HepG2 (cell line): ENCODE measurements at regions not wholly inside any gene's neighbourhood (a gene's known extent, or its start where the extent isn't known, plus 50 kb on each side); places are given as distances from the start of the nearest gene placed in this dataset.

Experiments used
- ATAC-seq: fragments of 200-7000 bp; cut with Tn5 transposase; 3 replicates; pipeline ENCODE4 v1.9.1; 2020; ENCODE audit warnings: mild to moderate bottlenecking, moderate library complexity
- BruUV-seq: library from RNA; stranded (reverse); fragments of 400-500 nt; replicated peaks from 2 replicates; lab custom pipeline; 2021; lab: Mats Ljungman, UMichigan
- CTCF ChIA-PET: fragments of 300-600 bp; formaldehyde crosslinking; extraction: SDS; loops from one replicate; lab custom pipeline; 2021; ENCODE audit warnings: low total read pairs, inconsistent platforms, low intra/inter-chr PET ratio; lab: Yijun Ruan, JAX
- POLR2A ChIA-PET: fragments of 350-600 bp; sonication (Branson Sonifier 250); formaldehyde crosslinking; loops from one replicate; lab custom pipeline; 2020; ENCODE audit warnings: antibody characterized with exemption, inconsistent platforms; lab: Yijun Ruan, JAX
- DNase-seq: peaks from one replicate; pipeline ENCODE4 v3.0.0-alpha.2; 2015; ENCODE audit warnings: low spot score
- FAIRE-seq: peaks from 3 replicates; lab custom pipeline; 2011; peaks lifted over from hg19 to GRCh38; lab: Jason Lieb, UNC
- H2AFZ ChIP-seq: one replicate; pipeline ENCODE4 v1.6.1; 2011; ENCODE audit warnings: low read length, inconsistent platforms
- H3K27ac ChIP-seq: fragments of 300-600 bp; 3 replicates; pipeline ENCODE4 v1.8.0; 2011; ENCODE audit warnings: mixed run types, mild to moderate bottlenecking, mixed read lengths, low read length, inconsistent platforms; ENCODE audit not compliant: insufficient read depth; ENCODE audit errors: extremely low read length
- H3K27me3 ChIP-seq, 2 experiments: fragments of 200-600 bp in 1 of 2; 2 replicates in 1 of 2; 3 replicates in 1 of 2; pipeline versions ENCODE4 v1.6.0 to v1.8.0; 2011; ENCODE audit warnings: low read length in 2 of 2, mild to moderate bottlenecking in 2 of 2, moderate library complexity in 2 of 2, inconsistent platforms in 1 of 2; ENCODE audit not compliant: insufficient read depth in 2 of 2, control insufficient read depth in 1 of 2
- H3K36me3 ChIP-seq, 2 experiments: fragments of 200-600 bp in 1 of 2; replicated peaks in 1 of 2; 2 replicates in 1 of 2; 3 replicates in 1 of 2; pipeline versions ENCODE4 v1.5.1 to v1.8.0; 2011; ENCODE audit warnings: low read length in 2 of 2, inconsistent platforms in 1 of 2; ENCODE audit not compliant: insufficient read depth in 2 of 2, control insufficient read depth in 1 of 2
- H3K4me1 ChIP-seq: 2 replicates; pipeline ENCODE4 v1.5.1; 2012; ENCODE audit warnings: low read length, inconsistent platforms; ENCODE audit not compliant: insufficient read depth
- H3K4me2 ChIP-seq: 2 replicates; pipeline ENCODE4 v1.6.0; 2011; ENCODE audit warnings: low read depth, low read length, inconsistent platforms
- H3K4me3 ChIP-seq, 3 experiments: fragments of 200-600 bp in 1 of 3; sonication (generic), shearing (Covaris generic) in 1 of 3; replicated peaks in 1 of 3; 2 replicates each; pipeline ENCODE4 v1.5.1; 2011 to 2016; ENCODE audit warnings: low read length in 3 of 3, inconsistent platforms in 2 of 3, low read depth in 2 of 3, mild to moderate bottlenecking in 2 of 3, control low read depth in 1 of 3, mixed read lengths in 1 of 3; ENCODE audit not compliant: insufficient read depth in 1 of 3
- H3K79me2 ChIP-seq: one replicate; pipeline ENCODE4 v1.6.1; 2011; ENCODE audit warnings: low read length, inconsistent platforms; ENCODE audit not compliant: insufficient read depth
- H3K9ac ChIP-seq: 2 replicates; pipeline ENCODE4 v1.6.0; 2011; ENCODE audit warnings: mild to moderate bottlenecking, low read depth, low read length, inconsistent platforms; ENCODE audit not compliant: insufficient read depth
- H3K9me3 ChIP-seq: 2 replicates; pipeline ENCODE4 v1.5.1; 2012; ENCODE audit warnings: mild to moderate bottlenecking, low read length
- H4K20me1 ChIP-seq: 2 replicates; pipeline ENCODE4 v1.6.0; 2011; ENCODE audit warnings: inconsistent platforms, mild to moderate bottlenecking, low read length, moderate library complexity; ENCODE audit not compliant: insufficient read depth
- FOSL1 ChIP-seq: sonication (generic); formaldehyde crosslinking; IDR thresholded peaks from 2 replicates; pipeline ENCODE4 v1.9.0; 2021; ENCODE audit warnings: missing genetic modification reagents, borderline replicate concordance
- MZF1 ChIP-seq: sonication (generic); formaldehyde crosslinking; IDR thresholded peaks from 2 replicates; pipeline ENCODE4 v1.8.1; 2023; ENCODE audit warnings: mild to moderate bottlenecking, missing genetic modification reagents, borderline replicate concordance
- NFYC ChIP-seq: IDR thresholded peaks from 2 replicates; pipeline ENCODE4 v1.6.1; 2016; ENCODE audit warnings: missing genetic modification reagents, missing compliant biosample characterization
- PAWR ChIP-seq: sonication (generic); formaldehyde crosslinking; IDR thresholded peaks from 2 replicates; pipeline ENCODE4 v1.4.0; 2020; ENCODE audit warnings: missing genetic modification reagents, mild to moderate bottlenecking, borderline replicate concordance
- RERE ChIP-seq: IDR thresholded peaks from 2 replicates; pipeline ENCODE4 v1.6.1; 2016; ENCODE audit warnings: low read depth, missing genetic modification reagents, missing compliant biosample characterization
- ZBED4 ChIP-seq: sonication (generic); formaldehyde crosslinking; IDR thresholded peaks from 2 replicates; pipeline ENCODE4 v1.4.0; 2020; ENCODE audit warnings: missing genetic modification reagents, borderline replicate concordance
- ZBTB43 ChIP-seq: sonication (generic); formaldehyde crosslinking; conservative IDR thresholded peaks from 2 replicates; pipeline ENCODE4 v1.4.0; 2020; ENCODE audit warnings: missing genetic modification reagents
- ZFP82 ChIP-seq: sonication (generic); formaldehyde crosslinking; IDR thresholded peaks from 2 replicates; pipeline ENCODE4 v1.5.1; 2020; ENCODE audit warnings: mild to moderate bottlenecking, missing genetic modification reagents, borderline replicate concordance
- ZNF225 ChIP-seq: sonication (generic); formaldehyde crosslinking; IDR thresholded peaks from 2 replicates; pipeline ENCODE4 v1.4.0; 2020; ENCODE audit warnings: mild to moderate bottlenecking, missing genetic modification reagents
- ZNF282 ChIP-seq: fragments of 450-650 bp; IDR thresholded peaks from 2 replicates; pipeline ENCODE4 v1.6.1; 2018; ENCODE audit not compliant: partially characterized antibody
- ZNF597 ChIP-seq: sonication (generic); formaldehyde crosslinking; IDR thresholded peaks from 2 replicates; pipeline ENCODE4 v1.5.0; 2020; ENCODE audit warnings: missing genetic modification reagents
- ZNF784 ChIP-seq: sonication (generic); formaldehyde crosslinking; IDR thresholded peaks from 2 replicates; pipeline ENCODE4 v1.5.1; 2020; ENCODE audit warnings: missing genetic modification reagents, mild to moderate bottlenecking, borderline replicate concordance
- WGBS: methylation state at CpG from one replicate; pipeline ENCODE4 v1.1.6; 2017; ENCODE audit warnings: low lambda C conversion rate; 5-methylcytosine and 5-hydroxymethylcytosine counted together
- in situ Hi-C: cut with HindIII; loops from 2 replicates; pipeline ENCODE4 v1.10.0; 2017; ENCODE audit warnings: low pct_unique_long_range_greater_than_20kb; ENCODE audit not compliant: extremely low pct_ligation_motif_present
- intact Hi-C: fragments of 100-400 bp; cut with micrococcal nuclease; formaldehyde crosslinking; loops from one replicate; pipeline ENCODE4 v1.10.0; 2022; ENCODE audit not compliant: unreplicated experiment

- H3K9ac ChIP-seq: no peak overlapping the region
- no peaks in the 10 kb centered on the region for H3K79me2 ChIP-seq
- no peak overlapping the region for H3K4me2 ChIP-seq
- DNase-seq: no peak
- H3K4me1 ChIP-seq: peaks cover 29% of the 10 kb centered on the region
- no peak for ATAC-seq
- no peaks in the 10 kb centered on the region for H3K9me3 ChIP-seq
- H3K36me3 ChIP-seq: no peaks in the 10 kb centered on the region
- no peak overlapping the region for H3K4me3 ChIP-seq
- no TSS peak for BruUV-seq
- ChIA-PET CTCF (no interaction called here), POLR2A (interaction anchor here (1.7 kb wide), 1 partner anchor 64 kb away, joined by 5 read pairs; no protein-coding TSS in a partner anchor)
- H3K27me3 ChIP-seq: no peaks in the 10 kb centered on the region
- no peaks in the 10 kb centered on the region for H4K20me1 ChIP-seq
- FAIRE-seq: no peak
- intact Hi-C loops: no loop called here
- 96% methylated on average over 1 of the region's 1 CpG for WGBS
- no peak overlapping the region for H2AFZ ChIP-seq
- in situ Hi-C loops: no loop called here
- no peak overlapping the region for H3K27ac ChIP-seq
- no peak for TF ChIP-seq ZFP82
- no peak for TF ChIP-seq RERE (CRISPR knock-in tag)
- no peak for TF ChIP-seq PAWR (CRISPR knock-in tag)
- no peak for TF ChIP-seq ZNF784 (CRISPR knock-in tag)
- TF ChIP-seq FOSL1 (CRISPR knock-in tag): no peak
- TF ChIP-seq ZBTB43 (CRISPR knock-in tag): no peak
- TF ChIP-seq ZNF282: no peak
- TF ChIP-seq ZBED4 (CRISPR knock-in tag): no peak
- TF ChIP-seq NFYC (CRISPR knock-in tag): no peak
- no peak for TF ChIP-seq MZF1 (CRISPR knock-in tag)
- no peak for TF ChIP-seq ZNF597 (CRISPR knock-in tag)
- TF ChIP-seq ZNF225: no peak
Observed at GRCh38 chr5:96052374-96052773, 90.7 kb upstream of the ELL2 start.
